Spleen (tissue), 7 donors: ENCODE measurements at regions not wholly inside any gene's neighbourhood (a gene's known extent, or its start where the extent isn't known, plus 50 kb on each side); places are given as distances from the start of the nearest gene placed in this dataset.

Experiments
- POLR2A ChIP-seq, 3 donors: fragments of 450-650 bp; IDR thresholded peaks; one replicate each; pipeline ENCODE4 v1.5.1; 2017; ENCODE audit warnings: antibody characterized with exemption in 3 of 3, mild to moderate bottlenecking in 1 of 3
- POLR2AphosphoS5 ChIP-seq, 3 donors: sonication (generic); formaldehyde crosslinking; IDR thresholded peaks; one replicate each; pipeline ENCODE4 v1.5.1; 2017; ENCODE audit warnings: antibody characterized with exemption in 3 of 3
- TF ChIP-seq, protein P1 (sequence below), 11 experiments: fragments of 200-600 bp in 7 of 11; fragments of 450-650 bp in 4 of 11; sonication (generic) in 4 of 11; IDR thresholded peaks in 8 of 11; conservative IDR thresholded peaks in 3 of 11; 1 replicate in 7 of 11; 2 replicates in 4 of 11; pipeline versions ENCODE4 v1.4.0 to v1.8.0; 2016 to 2021; ENCODE audit warnings: antibody characterized with exemption in 11 of 11, inconsistent platforms in 4 of 11, mild to moderate bottlenecking in 1 of 11
- donor health status: DM: no; HTN: no; CAD: no; lungs with moderate emphysema.
- donor health status: DM: no; HTN: no; CAD: no.
- donor health status: DM: no; HTN: no; CAD: no.

- TF ChIP-seq, protein P1, sequence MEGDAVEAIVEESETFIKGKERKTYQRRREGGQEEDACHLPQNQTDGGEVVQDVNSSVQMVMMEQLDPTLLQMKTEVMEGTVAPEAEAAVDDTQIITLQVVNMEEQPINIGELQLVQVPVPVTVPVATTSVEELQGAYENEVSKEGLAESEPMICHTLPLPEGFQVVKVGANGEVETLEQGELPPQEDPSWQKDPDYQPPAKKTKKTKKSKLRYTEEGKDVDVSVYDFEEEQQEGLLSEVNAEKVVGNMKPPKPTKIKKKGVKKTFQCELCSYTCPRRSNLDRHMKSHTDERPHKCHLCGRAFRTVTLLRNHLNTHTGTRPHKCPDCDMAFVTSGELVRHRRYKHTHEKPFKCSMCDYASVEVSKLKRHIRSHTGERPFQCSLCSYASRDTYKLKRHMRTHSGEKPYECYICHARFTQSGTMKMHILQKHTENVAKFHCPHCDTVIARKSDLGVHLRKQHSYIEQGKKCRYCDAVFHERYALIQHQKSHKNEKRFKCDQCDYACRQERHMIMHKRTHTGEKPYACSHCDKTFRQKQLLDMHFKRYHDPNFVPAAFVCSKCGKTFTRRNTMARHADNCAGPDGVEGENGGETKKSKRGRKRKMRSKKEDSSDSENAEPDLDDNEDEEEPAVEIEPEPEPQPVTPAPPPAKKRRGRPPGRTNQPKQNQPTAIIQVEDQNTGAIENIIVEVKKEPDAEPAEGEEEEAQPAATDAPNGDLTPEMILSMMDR (IDR thresholded peaks at IDR 0.05 in 8 of 11, conservative IDR thresholded peaks at IDR 0.05 in 3 of 11) = no peak
- TF ChIP-seq POLR2A (IDR thresholded peaks at IDR 0.05) (no peak), POLR2AphosphoS5 (IDR thresholded peaks at IDR 0.05) (no peak)
These were observed 546.3 kb downstream of the BCL11B start for GRCh38 chr14:98725676-98726075.
